PC-9 (cell line): ENCODE measurements at regions not wholly inside any gene's neighbourhood (a gene's known extent, or its start where the extent isn't known, plus 50 kb on each side); places are given as distances from the start of the nearest gene placed in this dataset.

Experiments used
- BruUV-seq: library from RNA; stranded (reverse); fragments of 400-500 nt; replicated peaks from 2 replicates; lab custom pipeline; 2021; lab: Mats Ljungman, UMichigan
- CTCF ChIA-PET: fragments of 300-600 bp; sonication (Branson Sonifier 250); formaldehyde crosslinking; loops from one replicate; lab custom pipeline; 2022; ENCODE audit warnings: antibody characterized with exemption; lab: Charles Lee
- POLR2A ChIA-PET: fragments of 300-600 bp; sonication (Branson Sonifier 250); formaldehyde crosslinking; loops from one replicate; lab custom pipeline; 2022; ENCODE audit warnings: antibody characterized with exemption; ENCODE audit not compliant: unreplicated experiment; lab: Charles Lee
- DNase-seq, 2 experiments: peaks; one replicate each; pipeline versions ENCODE4 v3.0.0 to v3.0.0-alpha.2; 2015 to 2022; ENCODE audit warnings: mixed read lengths in 1 of 2
- H2AFZ ChIP-seq: fragments of 200-600 bp; sonication (generic); 2 replicates; pipeline ENCODE4 v1.8.1; 2017; ENCODE audit warnings: antibody characterized with exemption
- H3F3A ChIP-seq: fragments of 200-600 bp; sonication (generic); 2 replicates; pipeline ENCODE4 v1.8.1; 2017; ENCODE audit warnings: antibody characterized with exemption, mild to moderate bottlenecking, low read depth; ENCODE audit not compliant: insufficient read depth
- H3K27ac ChIP-seq: fragments of 200-600 bp; sonication (generic); 2 replicates; pipeline ENCODE4 v1.6.1; 2016; ENCODE audit warnings: mixed run types
- H3K27me3 ChIP-seq: fragments of 200-600 bp; sonication (generic); 2 replicates; pipeline ENCODE4 v1.6.1; 2016; ENCODE audit warnings: low read depth, mixed run types; ENCODE audit not compliant: insufficient read depth
- H3K36me3 ChIP-seq: fragments of 200-600 bp; sonication (generic); 2 replicates; pipeline ENCODE4 v1.6.1; 2016; ENCODE audit warnings: low read depth, mixed run types
- H3K4me1 ChIP-seq: fragments of 200-600 bp; sonication (generic); replicated peaks from 2 replicates; pipeline ENCODE4 v1.6.1; 2016; ENCODE audit warnings: mixed run types; ENCODE audit not compliant: insufficient read depth
- H3K4me2 ChIP-seq: fragments of 200-600 bp; sonication (generic); 2 replicates; pipeline ENCODE4 v1.6.1; 2017; ENCODE audit warnings: mixed run types
- H3K4me3 ChIP-seq: fragments of 200-600 bp; sonication (generic); 2 replicates; pipeline ENCODE4 v1.6.1; 2016; ENCODE audit warnings: mixed run types
- H3K79me2 ChIP-seq: fragments of 200-600 bp; sonication (generic); 2 replicates; pipeline ENCODE4 v1.6.1; 2017; ENCODE audit warnings: low read depth, mixed run types
- H3K9me2 ChIP-seq: fragments of 200-600 bp; sonication (generic); 2 replicates; pipeline ENCODE4 v1.8.1; 2017; ENCODE audit warnings: mild to moderate bottlenecking; ENCODE audit not compliant: insufficient read depth
- H3K9me3 ChIP-seq: fragments of 200-600 bp; sonication (generic); 2 replicates; pipeline ENCODE4 v1.8.1; 2016; ENCODE audit warnings: low read depth; ENCODE audit not compliant: insufficient read depth
- H4K20me1 ChIP-seq: fragments of 200-600 bp; sonication (generic); 2 replicates; pipeline ENCODE4 v1.8.1; 2017; ENCODE audit not compliant: insufficient read depth
- EZH2 ChIP-seq: fragments of 200-600 bp; sonication (generic); IDR thresholded peaks from 2 replicates; pipeline ENCODE4 v1.8.0; 2017; ENCODE audit warnings: antibody characterized with exemption, low read depth
- intact Hi-C: fragments of 100-400 bp; cut with micrococcal nuclease; formaldehyde crosslinking; loops from one replicate; pipeline ENCODE4 v1.10.0; 2022; ENCODE audit not compliant: unreplicated experiment
- TF ChIP-seq, protein P1 (sequence below): fragments of 200-600 bp; sonication (generic); conservative IDR thresholded peaks from 2 replicates; pipeline ENCODE4 v1.6.1; 2017; ENCODE audit warnings: mixed run types, antibody characterized with exemption, mild to moderate bottlenecking, moderate library complexity

GRCh38 chr12:75913502-75914351 lies 117.8 kb downstream of the PHLDA1 start:
- no peaks in the 10 kb centered on the region for H3K9me2 ChIP-seq
- no peak overlapping the region for H3K4me3 ChIP-seq
- no peaks in the 10 kb centered on the region for H3K36me3 ChIP-seq
- no peaks in the 10 kb centered on the region for H3K27me3 ChIP-seq
- BruUV-seq: no TSS peak
- H3K9me3 ChIP-seq: no peaks in the 10 kb centered on the region
- no peaks in the 10 kb centered on the region for H3K4me1 ChIP-seq
- H3K4me2 ChIP-seq: no peak overlapping the region
- H2AFZ ChIP-seq: no peak overlapping the region
- intact Hi-C loops: no loop called here
- ChIA-PET POLR2A (no interaction called here), CTCF (interaction anchor here (0.7 kb wide), 1 partner anchor 255 kb away, joined by 4 read pairs; no protein-coding TSS in a partner anchor)
- no peaks in the 10 kb centered on the region for H4K20me1 ChIP-seq
- H3K79me2 ChIP-seq: no peaks in the 10 kb centered on the region
- no peak overlapping the region for H3K27ac ChIP-seq
- TF ChIP-seq, protein P1, sequence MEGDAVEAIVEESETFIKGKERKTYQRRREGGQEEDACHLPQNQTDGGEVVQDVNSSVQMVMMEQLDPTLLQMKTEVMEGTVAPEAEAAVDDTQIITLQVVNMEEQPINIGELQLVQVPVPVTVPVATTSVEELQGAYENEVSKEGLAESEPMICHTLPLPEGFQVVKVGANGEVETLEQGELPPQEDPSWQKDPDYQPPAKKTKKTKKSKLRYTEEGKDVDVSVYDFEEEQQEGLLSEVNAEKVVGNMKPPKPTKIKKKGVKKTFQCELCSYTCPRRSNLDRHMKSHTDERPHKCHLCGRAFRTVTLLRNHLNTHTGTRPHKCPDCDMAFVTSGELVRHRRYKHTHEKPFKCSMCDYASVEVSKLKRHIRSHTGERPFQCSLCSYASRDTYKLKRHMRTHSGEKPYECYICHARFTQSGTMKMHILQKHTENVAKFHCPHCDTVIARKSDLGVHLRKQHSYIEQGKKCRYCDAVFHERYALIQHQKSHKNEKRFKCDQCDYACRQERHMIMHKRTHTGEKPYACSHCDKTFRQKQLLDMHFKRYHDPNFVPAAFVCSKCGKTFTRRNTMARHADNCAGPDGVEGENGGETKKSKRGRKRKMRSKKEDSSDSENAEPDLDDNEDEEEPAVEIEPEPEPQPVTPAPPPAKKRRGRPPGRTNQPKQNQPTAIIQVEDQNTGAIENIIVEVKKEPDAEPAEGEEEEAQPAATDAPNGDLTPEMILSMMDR: no peak
- no peak for TF ChIP-seq EZH2
- no peak for DNase-seq
- H3F3A ChIP-seq: no peaks in the 10 kb centered on the region

- Histone ChIP-seq H3K4me1 (no peaks in the 10 kb centered on the region), H3K27ac (no peak overlapping the region), H3K4me3 (no peak overlapping the region), H3K36me3 (no peaks in the 10 kb centered on the region), H3K9me3 (no peaks in the 10 kb centered on the region; the same call in 1 of the 2 replicates), H3K4me2 (no peak overlapping the region), H3F3A (no peaks in the 10 kb centered on the region), H3K27me3 (no peaks in the 10 kb centered on the region), H4K20me1 (no peaks in the 10 kb centered on the region), H3K9me2 (no peaks in the 10 kb centered on the region), H2AFZ (no peak overlapping the region), H3K79me2 (no peaks in the 10 kb centered on the region)
- BruUV-seq: no TSS peak
- TF ChIP-seq EZH2: no peak
- TF ChIP-seq, protein P1: no peak
- intact Hi-C loops: no loop called here
- CTCF ChIA-PET: no interaction called here
- DNase-seq: no peak
- POLR2A ChIA-PET: no interaction called here
These were observed 121.6 kb downstream of the PHLDA1 start for GRCh38 chr12:75909714-75910656.

- Histone ChIP-seq H3K9me3 (no peaks in the 10 kb centered on the region; the same call in 1 of the 2 replicates), H2AFZ (no peak overlapping the region), H3K9me2 (no peaks in the 10 kb centered on the region), H3K36me3 (no peaks in the 10 kb centered on the region), H3K4me3 (no peak overlapping the region), H4K20me1 (no peaks in the 10 kb centered on the region), H3K27me3 (no peaks in the 10 kb centered on the region), H3K79me2 (no peaks in the 10 kb centered on the region), H3K4me2 (no peak overlapping the region), H3K4me1 (no peaks in the 10 kb centered on the region), H3F3A (no peaks in the 10 kb centered on the region), H3K27ac (no peak overlapping the region)
- ChIA-PET CTCF (no interaction called here), POLR2A (no interaction called here)
- TF ChIP-seq, protein P1: no peak
- no peak for TF ChIP-seq EZH2
- no TSS peak for BruUV-seq
- DNase-seq: no peak
- intact Hi-C loops: no loop called here
These were observed 122.5 kb downstream of the PHLDA1 start for GRCh38 chr12:75908961-75909605.
